CMK (cell line): ENCODE measurements at regions not wholly inside any gene's neighbourhood (a gene's known extent, or its start where the extent isn't known, plus 50 kb on each side); places are given as distances from the start of the nearest gene placed in this dataset.

Experiments
- DNase-seq: peaks from one replicate; pipeline ENCODE4 v3.0.0-alpha.2; 2010; ENCODE audit warnings: low read depth

DNA sequence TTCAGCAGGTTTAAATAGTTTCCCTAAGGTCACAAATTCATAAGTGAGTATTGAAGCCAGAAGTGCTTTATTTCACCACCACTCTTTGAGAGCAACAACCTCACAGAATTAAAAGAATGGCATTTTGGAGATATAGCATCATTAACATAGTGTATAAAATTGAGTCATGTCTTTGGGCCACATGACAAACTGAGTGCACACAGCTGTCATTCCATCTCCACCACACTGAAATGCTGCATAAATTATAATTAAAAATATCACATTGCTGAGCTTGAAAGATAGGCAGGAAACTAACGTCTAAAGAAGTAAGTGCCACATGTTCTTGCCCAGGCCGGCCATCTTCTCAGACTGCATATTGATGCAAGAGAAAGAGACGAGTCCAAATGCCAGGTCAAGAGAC is 897.9 kb upstream of the CNTNAP5 start:
- DNase-seq: no peak

GRCh38 chr2:123128951-123129350 is 896.1 kb upstream of the CNTNAP5 start:
- DNase-seq: no peak

DNA sequence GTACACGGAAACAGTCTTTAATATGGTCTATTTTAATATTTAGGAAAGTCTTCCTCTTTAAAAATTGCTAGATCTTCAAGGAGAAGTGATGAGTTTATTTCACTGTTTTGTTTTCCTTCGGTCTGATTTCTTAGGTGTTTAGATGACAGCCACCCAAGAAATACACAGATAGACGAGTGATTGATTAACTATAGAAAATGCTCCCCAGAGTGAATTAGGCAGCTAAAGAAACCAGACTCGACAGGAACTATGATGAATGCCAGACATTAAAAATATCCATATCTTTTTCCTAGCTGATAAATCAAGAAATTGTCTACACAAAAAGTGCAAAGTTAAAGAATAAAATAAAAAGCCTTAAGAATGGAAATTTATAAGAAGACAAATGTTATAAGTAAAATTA is 888.7 kb upstream of the CNTNAP5 start:
- DNase-seq: no peak

GRCh38 chr2:123144082-123144481 is 881.0 kb upstream of the CNTNAP5 start:
- DNase-seq: no peak

DNA sequence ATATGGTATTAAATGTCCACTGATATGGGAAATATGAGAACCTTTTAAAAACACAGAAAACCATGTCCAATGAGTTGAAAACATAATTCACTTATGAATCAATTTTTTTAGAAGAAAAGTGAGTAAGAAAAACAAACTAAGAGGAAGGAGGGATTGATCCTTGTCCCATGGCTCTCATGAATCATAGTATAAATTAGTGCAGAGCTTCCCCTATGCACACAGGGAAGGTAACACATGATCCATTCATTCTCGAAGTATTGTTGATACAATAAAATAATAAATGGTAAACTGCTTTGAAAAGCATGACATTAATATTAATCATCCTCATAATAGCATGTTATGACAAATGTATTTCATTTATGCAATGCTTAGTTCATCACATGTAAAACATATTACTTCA is 872.0 kb upstream of the CNTNAP5 start:
- no peak for DNase-seq

- DNase-seq: no peak
Measured at GRCh38 chr2:123154195-123154594, 870.9 kb upstream of the CNTNAP5 start.

- DNase-seq: no peak
Measured at GRCh38 chr2:123157016-123157415, 868.1 kb upstream of the CNTNAP5 start.

GRCh38 chr2:123162400-123163016 is 862.6 kb upstream of the CNTNAP5 start:
- no peak for DNase-seq

GRCh38 chr2:123163398-123163797 is 861.7 kb upstream of the CNTNAP5 start:
- no peak for DNase-seq

DNA sequence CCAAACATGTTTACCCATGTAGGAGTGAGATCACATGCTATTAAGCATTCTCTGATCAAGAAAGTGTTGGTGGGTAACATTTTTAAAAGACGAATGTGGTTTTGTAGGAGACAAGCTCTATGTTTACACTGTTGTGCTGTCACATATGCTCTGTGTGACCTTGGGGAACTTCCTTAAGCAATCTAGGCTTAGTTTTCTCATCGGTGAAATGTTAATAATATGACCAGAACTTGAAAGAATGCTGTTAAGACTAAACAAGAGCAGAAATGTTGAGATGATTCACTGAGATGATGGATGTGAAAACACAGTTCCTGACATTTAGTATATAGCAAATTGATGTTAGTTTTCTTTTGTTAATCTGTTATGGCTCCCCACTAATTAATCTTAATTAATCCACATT is 860.9 kb upstream of the CNTNAP5 start:
- no peak for DNase-seq

DNA sequence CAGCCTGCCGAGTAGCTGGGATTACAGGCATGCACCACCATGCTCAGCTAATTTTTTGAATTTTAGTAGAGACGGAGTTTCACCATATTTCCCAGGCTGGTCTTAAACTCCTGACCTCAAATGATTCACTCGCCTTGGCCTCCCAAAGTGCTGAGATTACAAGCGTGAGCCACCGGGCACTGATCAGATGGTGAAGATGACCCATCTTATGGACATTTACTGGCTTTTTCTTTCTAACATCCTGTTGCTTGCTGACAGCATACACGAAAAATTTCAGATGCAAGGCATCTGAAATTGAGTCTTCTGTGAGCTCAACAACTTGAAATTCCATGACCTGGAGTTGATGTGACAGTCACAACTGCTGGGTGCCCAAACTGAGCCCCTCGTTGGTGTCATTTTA is 859.5 kb upstream of the CNTNAP5 start:
- no peak for DNase-seq

DNA sequence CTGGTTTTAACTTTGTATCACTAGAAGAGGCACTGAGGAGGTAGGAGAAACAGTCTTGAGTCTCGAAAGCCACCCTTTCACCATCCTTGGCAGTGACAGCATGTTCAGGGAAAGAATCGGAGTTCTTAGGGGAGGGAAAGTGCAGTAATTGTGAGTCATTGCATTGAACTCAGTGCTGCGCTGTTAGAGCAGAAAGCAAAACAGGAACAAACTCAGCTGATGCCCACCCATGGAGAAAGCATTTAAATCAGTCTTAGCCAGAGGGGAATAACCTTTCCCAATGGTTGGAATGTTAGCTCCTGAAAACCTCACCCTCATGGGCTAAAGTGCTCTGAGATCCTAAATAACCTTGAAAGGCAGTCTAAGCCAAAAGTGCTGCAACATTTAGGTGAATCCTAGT is 845.6 kb upstream of the CNTNAP5 start:
- DNase-seq: no peak

DNA sequence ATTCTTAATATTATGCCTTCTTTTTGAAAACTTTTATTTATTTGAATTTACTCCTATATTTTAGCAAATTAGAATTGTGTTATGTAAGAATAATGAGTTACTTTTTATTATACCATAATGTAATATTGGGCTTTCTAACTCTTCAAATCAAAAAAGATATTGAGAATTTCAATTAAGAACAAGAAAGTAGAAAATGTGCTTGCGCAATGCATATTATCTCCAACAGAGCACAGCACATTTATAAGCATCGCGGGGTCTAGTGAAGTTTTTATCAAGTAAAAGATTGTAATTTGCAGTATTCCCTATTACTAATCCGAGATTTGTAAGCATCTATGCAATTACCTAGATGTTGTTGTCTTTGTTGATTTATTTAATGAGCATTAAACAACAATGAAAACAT is 829.1 kb upstream of the CNTNAP5 start:
- DNase-seq: no peak

- DNase-seq: no peak
Measured at GRCh38 chr2:123200035-123200434, 825.1 kb upstream of the CNTNAP5 start.

DNA sequence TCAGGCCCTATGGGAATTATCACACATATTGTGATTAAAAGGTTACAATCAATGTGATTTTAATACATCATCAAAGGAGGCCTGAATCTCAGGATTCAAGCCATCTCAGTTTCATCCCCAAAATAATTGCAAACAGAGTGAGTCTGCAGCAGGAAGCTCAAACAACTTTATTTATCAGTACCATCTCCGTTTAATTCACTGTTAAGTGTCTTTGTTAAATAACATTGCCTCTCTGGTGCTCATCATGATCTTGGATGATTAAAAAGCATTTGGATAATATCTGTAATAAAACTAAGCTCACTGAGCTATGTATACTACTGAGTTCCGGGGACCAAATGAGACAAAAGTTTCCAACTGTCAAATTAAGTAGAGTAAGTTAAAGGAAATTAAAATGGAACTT is 817.8 kb upstream of the CNTNAP5 start:
- no peak for DNase-seq

GRCh38 chr2:123209202-123209601 is 815.9 kb upstream of the CNTNAP5 start:
- DNase-seq: no peak

- no peak for DNase-seq
Measured at GRCh38 chr2:123211181-123211580, 813.9 kb upstream of the CNTNAP5 start.

GRCh38 chr2:123245156-123245555 is 779.9 kb upstream of the CNTNAP5 start:
- DNase-seq: no peak

DNA sequence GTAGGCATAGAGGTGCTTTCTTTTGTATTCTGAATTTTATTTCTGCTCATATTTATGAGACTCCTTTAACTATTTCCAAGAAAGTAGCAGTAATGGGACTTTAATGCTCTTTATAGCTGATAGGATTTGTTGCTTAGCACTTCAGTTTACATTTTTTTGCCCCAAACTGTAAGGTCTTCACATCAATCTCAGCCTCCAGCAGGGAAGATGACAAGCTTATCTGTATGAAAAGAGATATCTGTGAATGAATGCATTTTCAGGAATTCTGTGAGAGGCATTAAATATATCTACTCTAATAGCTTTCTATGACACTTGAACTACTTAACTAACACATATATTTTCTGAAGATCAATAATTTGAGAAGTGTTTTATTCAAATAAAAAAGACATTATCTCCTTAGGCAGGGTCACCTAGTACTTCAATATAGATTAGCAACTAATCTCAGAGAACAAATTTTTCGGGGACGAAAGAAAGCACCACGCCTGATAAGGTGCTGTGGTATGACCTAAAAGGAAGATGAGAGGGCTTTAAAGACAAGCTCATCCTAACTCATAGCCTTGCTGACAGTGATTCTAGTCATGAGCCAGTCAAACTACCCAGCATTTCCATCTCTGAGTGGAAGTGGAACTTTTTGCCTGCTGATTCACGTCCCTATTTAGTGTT is 766.1 kb upstream of the CNTNAP5 start:
- DNase-seq: no peak

- no peak for DNase-seq
Measured at GRCh38 chr2:123262856-123263255, 762.2 kb upstream of the CNTNAP5 start.

DNA sequence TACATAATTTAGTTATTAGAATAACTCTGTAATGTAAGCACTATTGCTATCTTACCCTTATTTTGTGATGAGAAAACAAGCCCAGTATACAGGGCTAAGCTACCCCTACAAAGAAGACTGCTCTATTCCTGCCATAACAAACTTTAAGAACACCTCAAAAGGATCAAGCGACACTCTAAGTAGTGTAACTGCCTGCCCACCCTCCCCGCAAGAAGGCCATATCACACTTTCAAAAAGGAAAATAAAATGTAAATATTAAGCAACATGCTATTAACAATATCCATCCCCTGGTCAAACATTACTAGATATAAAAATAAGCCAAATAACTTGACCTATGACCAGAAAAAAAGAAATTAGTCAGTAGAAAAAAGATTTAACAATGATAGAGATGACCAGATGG is 741.7 kb upstream of the CNTNAP5 start:
- no peak for DNase-seq

DNA sequence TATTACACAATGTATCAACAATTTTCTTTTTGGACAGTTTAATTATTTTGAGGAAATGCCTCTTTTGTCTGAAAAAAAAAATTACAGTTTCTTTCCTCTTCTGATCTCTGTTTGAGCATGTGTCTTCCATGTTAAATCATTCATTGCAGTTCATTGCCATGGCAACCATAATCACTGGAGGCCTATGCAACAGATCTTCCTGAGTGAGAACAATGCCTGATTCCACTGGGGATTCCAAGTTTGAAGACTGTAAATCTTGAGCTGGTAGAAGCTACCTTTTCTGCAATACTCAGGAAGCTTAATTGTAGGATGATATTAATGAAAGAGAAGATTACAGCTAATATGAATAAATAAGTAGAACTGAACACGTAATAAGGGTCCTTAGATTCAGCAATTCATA is 721.4 kb upstream of the CNTNAP5 start:
- no peak for DNase-seq
